ENCODE measurements at regions not wholly inside any gene's neighbourhood (a gene's known extent, or its start where the extent isn't known, plus 50 kb on each side); places are given as distances from the start of the nearest gene placed in this dataset.

DNA sequence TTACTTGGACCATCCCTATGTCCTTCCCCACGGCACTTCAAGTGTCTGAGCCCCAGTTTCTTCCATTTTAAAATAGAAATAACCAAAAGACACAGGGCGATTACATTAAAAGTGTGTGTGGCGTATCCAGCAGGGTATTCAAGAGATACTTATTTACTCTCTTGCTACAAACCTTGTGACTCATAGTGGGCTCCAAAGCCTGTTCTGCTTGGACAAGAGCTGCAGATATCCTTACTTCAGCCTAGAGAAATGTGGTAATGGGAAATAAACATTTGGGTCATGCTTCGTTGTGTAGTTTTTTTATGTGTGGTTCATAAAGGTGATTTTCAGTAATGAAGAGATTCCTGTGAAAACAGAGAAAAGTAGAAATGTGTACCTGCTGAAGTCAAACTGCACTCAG lies 288.9 kb upstream of the CDH11 start:
- H3K27ac ChIP-seq = no peak overlapping the region
- no peaks in the 10 kb centered on the region for H3K36me3 ChIP-seq
- TF ChIP-seq, protein P1, sequence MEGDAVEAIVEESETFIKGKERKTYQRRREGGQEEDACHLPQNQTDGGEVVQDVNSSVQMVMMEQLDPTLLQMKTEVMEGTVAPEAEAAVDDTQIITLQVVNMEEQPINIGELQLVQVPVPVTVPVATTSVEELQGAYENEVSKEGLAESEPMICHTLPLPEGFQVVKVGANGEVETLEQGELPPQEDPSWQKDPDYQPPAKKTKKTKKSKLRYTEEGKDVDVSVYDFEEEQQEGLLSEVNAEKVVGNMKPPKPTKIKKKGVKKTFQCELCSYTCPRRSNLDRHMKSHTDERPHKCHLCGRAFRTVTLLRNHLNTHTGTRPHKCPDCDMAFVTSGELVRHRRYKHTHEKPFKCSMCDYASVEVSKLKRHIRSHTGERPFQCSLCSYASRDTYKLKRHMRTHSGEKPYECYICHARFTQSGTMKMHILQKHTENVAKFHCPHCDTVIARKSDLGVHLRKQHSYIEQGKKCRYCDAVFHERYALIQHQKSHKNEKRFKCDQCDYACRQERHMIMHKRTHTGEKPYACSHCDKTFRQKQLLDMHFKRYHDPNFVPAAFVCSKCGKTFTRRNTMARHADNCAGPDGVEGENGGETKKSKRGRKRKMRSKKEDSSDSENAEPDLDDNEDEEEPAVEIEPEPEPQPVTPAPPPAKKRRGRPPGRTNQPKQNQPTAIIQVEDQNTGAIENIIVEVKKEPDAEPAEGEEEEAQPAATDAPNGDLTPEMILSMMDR (IDR thresholded peaks at IDR 0.05) = no peak
- TF ChIP-seq POLR2A (IDR thresholded peaks at IDR 0.05) = no peak
- no peaks in the 10 kb centered on the region for H3K27me3 ChIP-seq
- no peaks in the 10 kb centered on the region for H3K9me3 ChIP-seq
- intact Hi-C loops (cut with DNase I; ENCODE audit: low total_unique reads) = no loop called here
- no peak for DNase-seq
- H3K4me3 ChIP-seq = no peak overlapping the region
- no peaks in the 10 kb centered on the region for H3K4me1 ChIP-seq

DNA sequence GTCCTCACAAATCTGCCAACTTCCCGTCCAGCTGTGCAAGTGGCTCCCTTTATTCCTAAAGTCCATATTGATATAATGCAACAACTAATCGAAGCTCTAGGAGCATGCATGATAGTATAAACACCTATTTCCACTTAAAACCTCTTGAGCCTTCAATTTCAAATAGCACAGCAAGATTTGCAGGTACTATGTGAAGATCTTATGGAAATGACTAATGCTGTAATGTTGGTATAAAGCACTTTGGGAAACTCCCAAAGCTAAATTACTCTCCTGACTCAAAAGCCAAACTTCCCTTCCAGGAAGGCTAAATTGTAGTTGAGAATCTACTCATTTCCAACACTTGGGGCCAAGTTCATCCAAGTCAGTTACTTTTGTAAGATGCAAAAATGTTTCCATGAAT lies 287.6 kb upstream of the CDH11 start:
- Histone ChIP-seq H3K27ac (no peak overlapping the region), H3K27me3 (no peaks in the 10 kb centered on the region), H3K36me3 (no peaks in the 10 kb centered on the region), H3K9me3 (no peaks in the 10 kb centered on the region), H3K4me1 (no peaks in the 10 kb centered on the region), H3K4me3 (no peak overlapping the region)
- no peak for TF ChIP-seq POLR2A (IDR thresholded peaks at IDR 0.05)
- TF ChIP-seq, protein P1 (IDR thresholded peaks at IDR 0.05) = no peak
- intact Hi-C loops (cut with DNase I; ENCODE audit: low total_unique reads) = no loop called here
- no peak for DNase-seq

DNA sequence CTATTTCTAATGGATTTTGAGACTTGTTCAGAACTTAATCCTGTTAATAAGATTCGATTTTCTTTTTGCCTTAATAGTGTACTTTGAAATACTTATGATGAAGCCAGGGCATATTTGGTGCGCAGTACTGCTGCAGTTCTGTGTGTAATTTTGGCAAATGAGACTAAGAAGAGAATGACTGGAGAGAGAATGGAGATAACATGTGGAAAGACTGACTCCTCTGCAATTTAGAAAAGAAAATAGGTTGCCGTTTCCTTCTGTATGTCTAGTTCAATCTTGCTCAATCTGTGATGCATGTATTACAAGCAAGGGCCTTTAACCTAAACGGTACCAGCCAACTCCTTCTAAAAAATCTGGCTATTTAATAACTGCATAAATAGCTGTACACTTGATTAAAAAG lies 285.1 kb upstream of the CDH11 start:
- Histone ChIP-seq H3K27me3 (no peaks in the 10 kb centered on the region), H3K9me3 (no peaks in the 10 kb centered on the region), H3K36me3 (no peaks in the 10 kb centered on the region), H3K27ac (no peak overlapping the region), H3K4me1 (no peaks in the 10 kb centered on the region), H3K4me3 (no peak overlapping the region)
- TF ChIP-seq, protein P1 (IDR thresholded peaks at IDR 0.05) = no peak
- no peak for TF ChIP-seq POLR2A (IDR thresholded peaks at IDR 0.05)
- intact Hi-C loops (cut with DNase I; ENCODE audit: low total_unique reads) = no loop called here
- DNase-seq = no peak

DNA sequence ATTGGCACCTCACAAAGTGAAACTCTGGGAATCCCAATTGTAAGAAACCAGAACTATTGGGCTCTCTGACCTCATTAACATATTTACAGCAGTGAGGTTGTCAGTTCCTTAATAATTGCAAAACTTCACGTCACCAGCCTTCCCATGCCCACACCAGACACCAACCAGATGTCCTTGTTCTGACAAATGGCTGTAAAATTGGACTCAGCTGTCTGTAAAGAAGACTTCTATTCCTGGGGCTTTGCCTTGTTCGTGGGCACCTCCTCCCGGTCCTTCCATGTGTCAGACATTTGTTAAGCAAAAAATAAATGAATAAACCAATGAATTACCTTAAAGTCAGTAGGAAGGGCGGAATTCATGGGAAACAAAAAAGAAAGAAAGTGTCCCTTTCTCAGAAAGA lies 284.3 kb upstream of the CDH11 start:
- Histone ChIP-seq H3K4me3 (no peak overlapping the region), H3K27ac (no peak overlapping the region), H3K4me1 (no peaks in the 10 kb centered on the region), H3K36me3 (no peaks in the 10 kb centered on the region), H3K9me3 (no peaks in the 10 kb centered on the region), H3K27me3 (no peaks in the 10 kb centered on the region)
- no peak for DNase-seq
- TF ChIP-seq POLR2A (IDR thresholded peaks at IDR 0.05) = no peak
- TF ChIP-seq, protein P1 (IDR thresholded peaks at IDR 0.05) = no peak
- intact Hi-C loops (cut with DNase I; ENCODE audit: low total_unique reads) = no loop called here

DNA sequence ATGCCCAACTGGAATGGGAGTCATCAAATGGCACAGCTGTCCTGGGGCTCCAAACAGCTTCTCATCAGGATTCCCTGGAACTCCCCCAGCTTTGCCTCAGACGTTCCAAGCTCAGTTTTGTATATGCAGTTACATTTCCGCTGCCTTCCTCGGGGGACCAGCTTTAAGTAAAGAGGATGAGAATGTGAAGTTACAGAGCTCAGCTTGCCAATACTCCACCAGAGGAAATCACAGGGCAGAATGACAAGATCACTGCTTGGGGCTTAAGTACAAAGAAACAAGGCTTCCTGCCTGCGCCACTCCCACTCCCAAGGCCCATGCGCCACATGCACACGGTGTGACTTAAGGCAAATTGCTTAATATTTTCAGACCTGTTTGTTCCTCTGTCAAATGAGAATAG lies 272.4 kb upstream of the CDH11 start:
- H3K9me3 ChIP-seq = no peaks in the 10 kb centered on the region
- DNase-seq = no peak
- H3K27ac ChIP-seq = no peak overlapping the region
- intact Hi-C loops (cut with DNase I; ENCODE audit: low total_unique reads) = no loop called here
- no peak for TF ChIP-seq POLR2A (IDR thresholded peaks at IDR 0.05)
- TF ChIP-seq, protein P1 (IDR thresholded peaks at IDR 0.05) = no peak
- H3K27me3 ChIP-seq = no peaks in the 10 kb centered on the region
- no peak overlapping the region for H3K4me3 ChIP-seq
- no peaks in the 10 kb centered on the region for H3K4me1 ChIP-seq
- H3K36me3 ChIP-seq = no peaks in the 10 kb centered on the region

Measured in uterus (tissue), 3 donors.